ENCODE measurements at regions not wholly inside any gene's neighbourhood (a gene's known extent, or its start where the extent isn't known, plus 50 kb on each side); places are given as distances from the start of the nearest gene placed in this dataset.

DNA sequence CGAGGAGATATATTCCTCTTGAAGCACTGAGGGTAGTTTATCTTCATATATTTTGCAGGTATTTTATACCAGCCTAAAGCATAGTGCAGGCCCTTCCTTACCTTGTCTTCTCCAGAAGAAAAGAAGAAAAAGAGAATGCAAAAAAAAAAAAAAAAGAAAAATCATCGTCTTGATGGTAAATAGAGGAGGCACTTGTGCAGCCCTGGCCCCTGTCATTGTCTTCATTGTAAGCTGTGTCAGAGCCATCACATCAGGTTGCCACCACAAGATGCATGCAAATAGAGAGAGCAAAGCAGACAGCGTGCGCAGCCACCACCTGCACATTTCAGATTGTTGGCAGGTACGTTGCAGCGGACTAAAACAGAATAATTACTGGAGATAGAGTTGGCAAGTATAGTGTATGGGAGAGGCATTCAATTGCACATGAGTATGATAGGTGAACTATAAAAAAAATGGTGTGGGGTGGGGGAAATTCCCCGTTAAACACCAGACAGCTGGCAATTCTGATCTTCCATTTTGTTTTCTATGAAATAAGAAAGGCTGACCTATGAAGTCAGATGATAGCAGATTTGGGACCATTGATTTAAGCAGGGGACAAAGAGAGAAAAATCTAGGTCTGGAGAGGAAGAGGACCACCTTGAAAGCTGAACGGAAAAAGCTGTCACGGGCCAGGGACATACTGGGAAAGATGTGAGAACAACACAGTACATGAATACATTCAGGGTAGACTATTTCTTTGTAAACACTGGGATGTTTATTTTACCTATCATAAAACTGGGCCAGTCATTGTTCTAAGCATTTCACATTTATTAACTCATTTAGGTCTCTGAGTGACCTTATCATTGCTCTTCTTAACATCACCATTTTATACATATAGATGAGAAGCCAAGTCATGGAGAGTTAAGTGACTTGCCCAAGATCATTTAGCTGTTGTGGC lies 306.3 kb upstream of the SP8 start:
- no peak overlapping the region for H3K27ac ChIP-seq
- DNase-seq (ENCODE audit: low spot score in 2 of 2): no peak
- TF ChIP-seq CTCF (IDR thresholded peaks at IDR 0.05): no peak
- H3K4me3 ChIP-seq: no peak overlapping the region
- no peaks in the 10 kb centered on the region for H3K27me3 ChIP-seq
- no peaks in the 10 kb centered on the region for H3K36me3 ChIP-seq
- H3K4me1 ChIP-seq: no peaks in the 10 kb centered on the region
- intact Hi-C loops (cut with DNase I): no loop called here
- no peaks in the 10 kb centered on the region for H3K9me3 ChIP-seq

GRCh38 chr7:21094589-21094988 lies 307.9 kb upstream of the SP8 start:
- intact Hi-C loops (cut with DNase I): no loop called here

DNA sequence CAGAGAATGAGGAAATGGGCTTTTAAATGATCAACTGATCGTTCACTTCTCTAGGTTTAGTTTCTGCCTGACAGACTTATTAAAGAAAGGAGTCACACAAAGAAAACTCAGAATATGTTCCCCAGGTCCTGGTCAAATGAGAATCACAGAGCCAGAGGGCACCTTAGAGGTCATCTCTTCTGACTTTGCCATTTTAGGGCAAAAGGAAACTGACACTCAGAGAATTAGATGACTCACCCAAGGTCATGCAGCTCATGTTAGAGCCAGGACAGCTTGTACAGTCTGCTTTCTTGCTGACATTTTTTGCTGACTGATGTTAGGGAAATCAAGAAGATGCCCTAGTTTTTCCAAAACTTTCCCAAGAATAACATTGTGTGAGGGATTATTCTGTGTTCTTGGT lies 312.7 kb upstream of the SP8 start:
- Histone ChIP-seq H3K4me3 (no peak overlapping the region), H3K27me3 (no peaks in the 10 kb centered on the region), H3K27ac (no peak overlapping the region), H3K4me1 (no peaks in the 10 kb centered on the region), H3K9me3 (no peaks in the 10 kb centered on the region), H3K36me3 (no peaks in the 10 kb centered on the region)
- intact Hi-C loops (cut with DNase I): no loop called here
- no peak for DNase-seq (ENCODE audit: low spot score in 2 of 2)
- TF ChIP-seq CTCF (IDR thresholded peaks at IDR 0.05): no peak

More at GRCh38 chr7:21094589-21094988, 307.9 kb upstream of the SP8 start:
- DNase-seq (ENCODE audit: low spot score in 2 of 2): no peak
- Histone ChIP-seq H3K27ac (no peak overlapping the region), H3K4me3 (no peak overlapping the region), H3K4me1 (no peaks in the 10 kb centered on the region), H3K27me3 (no peaks in the 10 kb centered on the region), H3K36me3 (no peaks in the 10 kb centered on the region), H3K9me3 (no peaks in the 10 kb centered on the region)
- TF ChIP-seq CTCF (IDR thresholded peaks at IDR 0.05): no peak

DNA sequence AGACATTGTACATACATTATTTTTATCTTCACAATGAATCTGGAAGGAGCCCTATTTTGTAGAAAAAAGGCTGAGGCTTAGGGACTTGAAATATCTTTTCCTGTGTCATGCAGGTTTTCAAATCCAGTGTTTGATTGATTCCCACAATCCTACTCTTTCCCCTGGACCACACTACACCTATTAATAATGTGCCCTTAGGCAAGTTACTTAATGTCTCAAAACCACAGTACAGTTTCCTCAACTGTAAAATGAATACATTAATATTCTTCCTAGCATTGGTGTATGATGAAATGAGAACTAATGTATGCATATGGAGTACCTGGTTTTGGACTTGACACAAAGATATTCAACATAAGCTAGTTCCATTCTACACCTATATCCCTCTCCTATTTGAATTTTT lies 313.3 kb upstream of the SP8 start:
- intact Hi-C loops (cut with DNase I): no loop called here
- TF ChIP-seq CTCF (IDR thresholded peaks at IDR 0.05): no peak
- no peak overlapping the region for H3K4me3 ChIP-seq
- no peak overlapping the region for H3K27ac ChIP-seq
- DNase-seq (ENCODE audit: low spot score in 2 of 2): no peak
- no peaks in the 10 kb centered on the region for H3K4me1 ChIP-seq
- no peaks in the 10 kb centered on the region for H3K27me3 ChIP-seq
- no peaks in the 10 kb centered on the region for H3K9me3 ChIP-seq
- no peaks in the 10 kb centered on the region for H3K36me3 ChIP-seq

DNA sequence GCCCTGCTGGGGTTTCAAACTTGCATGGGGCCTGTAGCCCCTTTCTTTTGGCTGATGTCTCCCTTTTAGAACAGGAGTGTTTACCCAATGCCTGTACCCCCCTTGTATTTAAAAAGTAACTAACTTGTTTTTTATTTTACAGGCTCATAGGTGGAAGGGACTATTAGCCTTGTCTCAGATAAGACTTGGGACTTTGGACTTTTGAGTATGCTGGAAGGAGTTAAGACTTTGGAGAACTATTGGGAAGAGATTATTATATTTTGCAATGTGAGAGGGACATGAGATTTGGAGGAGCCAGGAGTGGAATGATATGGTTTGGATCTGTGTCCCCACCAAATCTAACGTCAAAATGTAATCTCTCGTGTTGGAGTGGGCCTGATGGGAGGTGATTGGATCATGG lies 314.9 kb upstream of the SP8 start:
- intact Hi-C loops (cut with DNase I): no loop called here
- Histone ChIP-seq H3K27ac (no peak overlapping the region), H3K4me1 (no peaks in the 10 kb centered on the region), H3K9me3 (no peaks in the 10 kb centered on the region), H3K27me3 (no peaks in the 10 kb centered on the region), H3K36me3 (no peaks in the 10 kb centered on the region), H3K4me3 (no peak overlapping the region)
- DNase-seq (ENCODE audit: low spot score in 2 of 2): no peak
- TF ChIP-seq CTCF (IDR thresholded peaks at IDR 0.05): no peak
